IMR-90 (cell line): ENCODE measurements at regions not wholly inside any gene's neighbourhood (a gene's known extent, or its start where the extent isn't known, plus 50 kb on each side); places are given as distances from the start of the nearest gene placed in this dataset.

Experiments
- ATAC-seq: fragments of 200-7000 bp; cut with Tn5 transposase; 2 replicates; pipeline ENCODE4 v1.9.1; 2020; ENCODE audit warnings: low read depth, mild to moderate bottlenecking, moderate library complexity
- BruUV-seq: library from RNA; stranded (reverse); fragments of 400-500 nt; replicated peaks from 2 replicates; lab custom pipeline; 2021; lab: Mats Ljungman, UMichigan
- CTCF ChIA-PET: fragments of 300-600 bp; formaldehyde crosslinking; extraction: SDS; loops from one replicate; lab custom pipeline; 2021; ENCODE audit warnings: antibody characterized with exemption; lab: Yijun Ruan, JAX
- POLR2A ChIA-PET: fragments of 300-600 bp; sonication (Branson Sonifier 250); formaldehyde crosslinking; loops from one replicate; lab custom pipeline; 2022; ENCODE audit warnings: antibody characterized with exemption; ENCODE audit not compliant: unreplicated experiment; lab: Charles Lee
- DNase-seq: peaks from one replicate; pipeline ENCODE4 v3.0.0; 2013
- H2AFZ ChIP-seq: replicated peaks from 2 replicates; pipeline ENCODE3; 2013; ENCODE audit warnings: low read length, mild to moderate bottlenecking; ENCODE audit not compliant: poor library complexity
- H2AK5ac ChIP-seq: 2 replicates; pipeline ENCODE4 v1.6.1; 2013; ENCODE audit warnings: low read depth, low read length, inconsistent platforms
- H2AK9ac ChIP-seq: replicated peaks from 2 replicates; pipeline ENCODE3; 2013; ENCODE audit warnings: mild to moderate bottlenecking, low read depth, low read length, moderate library complexity; ENCODE audit not compliant: poor library complexity
- H2BK120ac ChIP-seq: 2 replicates; pipeline ENCODE4 v1.6.1; 2013; ENCODE audit warnings: low read depth, low read length, inconsistent platforms
- H2BK15ac ChIP-seq: 3 replicates; pipeline ENCODE4 v1.6.1; 2013; ENCODE audit warnings: low read depth, low read length, inconsistent platforms
- H2BK20ac ChIP-seq: 2 replicates; pipeline ENCODE4 v1.6.1; 2013; ENCODE audit warnings: low read depth, mild to moderate bottlenecking, inconsistent platforms, low read length, moderate library complexity
- H2BK5ac ChIP-seq: 2 replicates; pipeline ENCODE4 v1.6.1; 2013; ENCODE audit warnings: mild to moderate bottlenecking, low read depth, low read length, inconsistent platforms; ENCODE audit not compliant: poor library complexity, severe bottlenecking
- H3K14ac ChIP-seq: replicated peaks from 2 replicates; pipeline ENCODE4 v1.6.1; 2013; ENCODE audit warnings: low read depth, low read length, inconsistent platforms
- H3K18ac ChIP-seq: 2 replicates; pipeline ENCODE4 v1.6.1; 2013; ENCODE audit warnings: low read depth, low read length, control low read depth
- H3K23ac ChIP-seq: 2 replicates; pipeline ENCODE4 v1.6.1; 2013; ENCODE audit warnings: low read depth, low read length, inconsistent platforms
- H3K27ac ChIP-seq: 2 replicates; pipeline ENCODE4 v1.5.1; 2013; ENCODE audit warnings: mild to moderate bottlenecking, control low read depth, low read length; ENCODE audit not compliant: insufficient read depth
- H3K27me3 ChIP-seq: 2 replicates; pipeline ENCODE4 v1.6.1; 2013; ENCODE audit warnings: low read length; ENCODE audit not compliant: control insufficient read depth, insufficient read depth
- H3K36me3 ChIP-seq: 2 replicates; pipeline ENCODE4 v1.6.1; 2013; ENCODE audit warnings: low read length, mixed read lengths; ENCODE audit not compliant: control insufficient read depth, insufficient read depth
- H3K4ac ChIP-seq: 2 replicates; pipeline ENCODE4 v1.6.1; 2013; ENCODE audit warnings: low read depth, low read length, inconsistent platforms
- H3K4me1 ChIP-seq: 2 replicates; pipeline ENCODE4 v1.6.1; 2013; ENCODE audit warnings: low read length, mixed read lengths; ENCODE audit not compliant: control insufficient read depth, insufficient read depth
- H3K4me2 ChIP-seq: 2 replicates; pipeline ENCODE4 v1.6.1; 2013; ENCODE audit warnings: low read depth, mild to moderate bottlenecking, control low read depth, low read length, moderate library complexity
- H3K4me3 ChIP-seq: 2 replicates; pipeline ENCODE4 v1.5.1; 2013; ENCODE audit warnings: low read depth, mild to moderate bottlenecking, control low read depth, low read length, moderate library complexity; ENCODE audit not compliant: insufficient read depth
- H3K56ac ChIP-seq: 2 replicates; pipeline ENCODE4 v1.6.1; 2013; ENCODE audit warnings: low read length, inconsistent platforms; ENCODE audit not compliant: insufficient read depth; ENCODE audit errors: extremely low read depth
- H3K79me1 ChIP-seq, 2 experiments: 2 replicates each; pipeline ENCODE4 v1.6.1; 2013; ENCODE audit warnings: low read length in 2 of 2, inconsistent platforms in 1 of 2, low read depth in 1 of 2
- H3K9ac ChIP-seq: 2 replicates; pipeline ENCODE4 v1.6.1; 2013; ENCODE audit warnings: low read depth, low read length, control low read depth
- H3K9me1 ChIP-seq: 2 replicates; pipeline ENCODE4 v1.6.1; 2013; ENCODE audit warnings: low read length, inconsistent platforms; ENCODE audit not compliant: insufficient read depth
- H3K9me3 ChIP-seq: 2 replicates; pipeline ENCODE4 v1.6.1; 2013; ENCODE audit warnings: low read length; ENCODE audit not compliant: control insufficient read depth, insufficient read depth
- H4K20me1 ChIP-seq: 2 replicates; pipeline ENCODE4 v1.6.1; 2013; ENCODE audit warnings: low read length, inconsistent platforms; ENCODE audit not compliant: insufficient read depth
- H4K5ac ChIP-seq: 2 replicates; pipeline ENCODE4 v1.6.1; 2013; ENCODE audit warnings: mild to moderate bottlenecking, low read depth, low read length, control low read depth
- H4K8ac ChIP-seq, 2 experiments: 2 replicates each; pipeline ENCODE4 v1.6.1; 2013; ENCODE audit warnings: low read depth in 2 of 2, low read length in 2 of 2, control low read depth in 1 of 2, inconsistent platforms in 1 of 2
- H4K91ac ChIP-seq: 2 replicates; pipeline ENCODE4 v1.6.1; 2013; ENCODE audit warnings: low read depth, low read length, inconsistent platforms; ENCODE audit not compliant: insufficient read depth
- BHLHE40 ChIP-seq: fragments of 150-350 bp; IDR thresholded peaks from 2 replicates; pipeline ENCODE4 v1.6.1; 2016; ENCODE audit warnings: mild to moderate bottlenecking, low read depth, low read length
- CEBPB ChIP-seq: IDR thresholded peaks from 2 replicates; pipeline ENCODE4 v1.6.1; 2012; ENCODE audit warnings: low read depth, low read length, improper control_type of control experiment
- CHD1 ChIP-seq: IDR thresholded peaks from 2 replicates; pipeline ENCODE4 v1.6.1; 2012; ENCODE audit warnings: low read depth, low read length, improper control_type of control experiment
- FOS ChIP-seq: fragments of 150-350 bp; IDR thresholded peaks from 2 replicates; pipeline ENCODE4 v1.6.1; 2016; ENCODE audit warnings: low read depth, low read length
- MAFK ChIP-seq: IDR thresholded peaks from 2 replicates; pipeline ENCODE4 v1.6.1; 2012; ENCODE audit warnings: low read depth, low read length, improper control_type of control experiment
- MAZ ChIP-seq: IDR thresholded peaks from 2 replicates; pipeline ENCODE4 v1.6.1; 2012; ENCODE audit warnings: low read depth, mild to moderate bottlenecking, low read length, improper control_type of control experiment, moderate library complexity, borderline replicate concordance
- MXI1 ChIP-seq: IDR thresholded peaks from 2 replicates; pipeline ENCODE4 v1.6.1; 2012; ENCODE audit warnings: low read depth, mild to moderate bottlenecking, low read length, moderate library complexity, borderline replicate concordance
- NFE2L2 ChIP-seq: fragments of 150-350 bp; IDR thresholded peaks from 2 replicates; pipeline ENCODE4 v1.6.1; 2016; ENCODE audit warnings: low read depth, mild to moderate bottlenecking, low read length
- POLR2A ChIP-seq: IDR thresholded peaks from 2 replicates; pipeline ENCODE4 v1.6.1; 2012; ENCODE audit warnings: mild to moderate bottlenecking, low read depth, low read length
- RAD21 ChIP-seq: IDR thresholded peaks from 2 replicates; pipeline ENCODE4 v1.6.1; 2012; ENCODE audit warnings: low read length, improper control_type of control experiment
- RCOR1 ChIP-seq: IDR thresholded peaks from 2 replicates; pipeline ENCODE4 v1.6.1; 2012; ENCODE audit warnings: mild to moderate bottlenecking, low read length, improper control_type of control experiment; ENCODE audit not compliant: insufficient replicate concordance
- RFX5 ChIP-seq: IDR thresholded peaks from 2 replicates; pipeline ENCODE4 v1.8.0; 2012; ENCODE audit warnings: low read depth, mild to moderate bottlenecking, low read length, moderate library complexity
- SMC3 ChIP-seq: fragments of 150-350 bp; IDR thresholded peaks from 2 replicates; pipeline ENCODE4 v1.6.1; 2016; ENCODE audit warnings: low read depth, mild to moderate bottlenecking, antibody characterized with exemption, low read length, moderate library complexity
- WGBS, 2 experiments: methylation state at CpG; one replicate each; pipeline versions ENCODE4 v1.1.5 to v1.1.7; 2013; ENCODE audit warnings: missing lambda C conversion rate in 2 of 2; ENCODE audit not compliant: insufficient read length in 1 of 2; ENCODE audit errors: extremely low coverage in 2 of 2; 5-methylcytosine and 5-hydroxymethylcytosine counted together
- dilution Hi-C: fragments of 300-500 bp; cut with HindIII; formaldehyde crosslinking; loops from one replicate; pipeline ENCODE4 v1.14.3; 2018; ENCODE audit warnings: low sequenced_read_pairs; ENCODE audit not compliant: unreplicated experiment
- in situ Hi-C: fragments of 300-500 bp; cut with MboI; formaldehyde crosslinking; loops from 3 replicates; pipeline ENCODE4 v1.14.3; 2019; ENCODE audit warnings: low sequenced_read_pairs, inconsistent platforms, mixed read lengths
- intact Hi-C: fragments of 100-400 bp; cut with micrococcal nuclease; formaldehyde crosslinking; loops from 2 replicates; pipeline ENCODE4 v1.10.0; 2022
- TF ChIP-seq, protein P1 (sequence below): conservative IDR thresholded peaks from 2 replicates; pipeline ENCODE4 v1.5.1; 2012; ENCODE audit warnings: mild to moderate bottlenecking, low read depth, low read length, improper control_type of control experiment
- TF ChIP-seq, protein P2 (sequence below): fragments of 150-350 bp; IDR thresholded peaks from 2 replicates; pipeline ENCODE4 v1.6.1; 2017; ENCODE audit warnings: mild to moderate bottlenecking, antibody characterized with exemption, low read length, low read depth
- TF ChIP-seq, protein P3 (sequence below): fragments of 150-350 bp; IDR thresholded peaks from 2 replicates; pipeline ENCODE4 v1.6.1; 2016; ENCODE audit warnings: low read depth, mild to moderate bottlenecking, low read length, moderate library complexity, borderline replicate concordance

DNA sequence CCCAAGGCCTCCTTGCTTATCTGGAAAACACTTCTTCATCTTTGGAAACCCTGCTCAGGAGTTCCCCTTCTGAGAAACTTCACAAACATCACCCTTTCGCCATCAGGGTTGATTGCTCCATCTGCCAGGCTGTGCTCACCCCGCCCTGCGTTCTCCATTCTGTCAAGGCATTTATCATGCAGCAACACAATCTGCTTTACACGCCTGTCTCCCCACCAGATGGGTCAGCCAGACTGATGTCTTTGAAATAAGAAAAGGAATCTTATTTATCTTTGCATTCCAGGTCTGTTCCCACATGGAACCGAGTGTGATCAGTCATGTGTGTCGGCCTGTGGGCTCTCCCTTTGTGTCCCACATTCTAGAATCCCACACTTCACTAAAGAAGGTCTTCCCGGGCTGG lies 110.0 kb upstream of the ARL4C start:
- no peaks in the 10 kb centered on the region for H3K79me1 ChIP-seq
- H3K23ac ChIP-seq: no peak overlapping the region
- no peaks in the 10 kb centered on the region for H3K36me3 ChIP-seq
- in situ Hi-C loops: no loop called here
- H3K56ac ChIP-seq: no peak overlapping the region
- no peak overlapping the region for H4K91ac ChIP-seq
- no peak overlapping the region for H4K8ac ChIP-seq
- H2BK15ac ChIP-seq: no peak overlapping the region
- H3K4me2 ChIP-seq: no peak overlapping the region
- no peak overlapping the region; the same call in 1 of the 2 replicates for H3K4ac ChIP-seq
- H4K20me1 ChIP-seq: no peaks in the 10 kb centered on the region
- ATAC-seq: no peak
- ChIA-PET POLR2A (no interaction called here), CTCF (no interaction called here)
- H3K9me3 ChIP-seq: no peaks in the 10 kb centered on the region
- H3K4me3 ChIP-seq: no peak overlapping the region
- DNase-seq: peak; percentile 5
- H3K14ac ChIP-seq: no peak overlapping the region
- H3K9ac ChIP-seq: no peak overlapping the region
- no peak overlapping the region for H2BK120ac ChIP-seq
- H2AFZ ChIP-seq: no peak overlapping the region
- H3K27ac ChIP-seq: no peak overlapping the region
- no peaks in the 10 kb centered on the region for H3K4me1 ChIP-seq
- no peak for TF ChIP-seq RFX5
- no peak for TF ChIP-seq MAZ
- TF ChIP-seq BHLHE40: no peak
- TF ChIP-seq, protein P1, sequence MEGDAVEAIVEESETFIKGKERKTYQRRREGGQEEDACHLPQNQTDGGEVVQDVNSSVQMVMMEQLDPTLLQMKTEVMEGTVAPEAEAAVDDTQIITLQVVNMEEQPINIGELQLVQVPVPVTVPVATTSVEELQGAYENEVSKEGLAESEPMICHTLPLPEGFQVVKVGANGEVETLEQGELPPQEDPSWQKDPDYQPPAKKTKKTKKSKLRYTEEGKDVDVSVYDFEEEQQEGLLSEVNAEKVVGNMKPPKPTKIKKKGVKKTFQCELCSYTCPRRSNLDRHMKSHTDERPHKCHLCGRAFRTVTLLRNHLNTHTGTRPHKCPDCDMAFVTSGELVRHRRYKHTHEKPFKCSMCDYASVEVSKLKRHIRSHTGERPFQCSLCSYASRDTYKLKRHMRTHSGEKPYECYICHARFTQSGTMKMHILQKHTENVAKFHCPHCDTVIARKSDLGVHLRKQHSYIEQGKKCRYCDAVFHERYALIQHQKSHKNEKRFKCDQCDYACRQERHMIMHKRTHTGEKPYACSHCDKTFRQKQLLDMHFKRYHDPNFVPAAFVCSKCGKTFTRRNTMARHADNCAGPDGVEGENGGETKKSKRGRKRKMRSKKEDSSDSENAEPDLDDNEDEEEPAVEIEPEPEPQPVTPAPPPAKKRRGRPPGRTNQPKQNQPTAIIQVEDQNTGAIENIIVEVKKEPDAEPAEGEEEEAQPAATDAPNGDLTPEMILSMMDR: no peak
- TF ChIP-seq POLR2A: no peak
- TF ChIP-seq SMC3: no peak
- no peak for TF ChIP-seq MXI1
- TF ChIP-seq, protein P2, sequence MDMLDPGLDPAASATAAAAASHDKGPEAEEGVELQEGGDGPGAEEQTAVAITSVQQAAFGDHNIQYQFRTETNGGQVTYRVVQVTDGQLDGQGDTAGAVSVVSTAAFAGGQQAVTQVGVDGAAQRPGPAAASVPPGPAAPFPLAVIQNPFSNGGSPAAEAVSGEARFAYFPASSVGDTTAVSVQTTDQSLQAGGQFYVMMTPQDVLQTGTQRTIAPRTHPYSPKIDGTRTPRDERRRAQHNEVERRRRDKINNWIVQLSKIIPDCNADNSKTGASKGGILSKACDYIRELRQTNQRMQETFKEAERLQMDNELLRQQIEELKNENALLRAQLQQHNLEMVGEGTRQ: no peak
- TF ChIP-seq, protein P3, sequence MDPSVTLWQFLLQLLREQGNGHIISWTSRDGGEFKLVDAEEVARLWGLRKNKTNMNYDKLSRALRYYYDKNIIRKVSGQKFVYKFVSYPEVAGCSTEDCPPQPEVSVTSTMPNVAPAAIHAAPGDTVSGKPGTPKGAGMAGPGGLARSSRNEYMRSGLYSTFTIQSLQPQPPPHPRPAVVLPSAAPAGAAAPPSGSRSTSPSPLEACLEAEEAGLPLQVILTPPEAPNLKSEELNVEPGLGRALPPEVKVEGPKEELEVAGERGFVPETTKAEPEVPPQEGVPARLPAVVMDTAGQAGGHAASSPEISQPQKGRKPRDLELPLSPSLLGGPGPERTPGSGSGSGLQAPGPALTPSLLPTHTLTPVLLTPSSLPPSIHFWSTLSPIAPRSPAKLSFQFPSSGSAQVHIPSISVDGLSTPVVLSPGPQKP: no peak
- no peak for TF ChIP-seq FOS
- no peak for TF ChIP-seq MAFK
- no peak for TF ChIP-seq RAD21
- TF ChIP-seq CHD1: no peak
- no peak for TF ChIP-seq NFE2L2
- no peak for TF ChIP-seq CEBPB
- TF ChIP-seq RCOR1: no peak
- dilution Hi-C loops: no loop called here
- H2BK20ac ChIP-seq: no peak overlapping the region
- H2AK9ac ChIP-seq: no peak overlapping the region
- H2BK5ac ChIP-seq: no peak overlapping the region
- intact Hi-C loops: no loop called here
- H2AK5ac ChIP-seq: 0 out of 2 replicates have a peak overlapping the region, but pooled peaks have one; percentile 16
- H3K9me1 ChIP-seq: 0 out of 2 replicates have a peak, but pooled peaks cover 3% of the 10 kb centered on the region
- H3K27me3 ChIP-seq: no peaks in the 10 kb centered on the region
- 100% methylated on average over 1 of the region's 7 CpGs; no CpG with 5 or more reads in 1 of the 2 experiments for WGBS, 2 experiments
- H3K18ac ChIP-seq: no peak overlapping the region
- no TSS peak for BruUV-seq
- H4K5ac ChIP-seq: no peak overlapping the region
